Endothelial cell (in vitro differentiated cells): ENCODE measurements at regions not wholly inside any gene's neighbourhood (a gene's known extent, or its start where the extent isn't known, plus 50 kb on each side); places are given as distances from the start of the nearest gene placed in this dataset.

Experiments
- DNase-seq: peaks from one replicate; pipeline ENCODE4 v3.0.0; 2021; ENCODE audit warnings: low spot score
- H3K27ac Mint-ChIP-seq: one replicate; pipeline ENCODE4 v1.8.0; 2021; ENCODE audit warnings: mixed read lengths, inconsistent platforms; ENCODE audit not compliant: unreplicated experiment
- H3K27me3 Mint-ChIP-seq: one replicate; pipeline ENCODE4 v1.8.0; 2021; ENCODE audit warnings: mild to moderate bottlenecking, moderate library complexity, mixed read lengths, inconsistent platforms; ENCODE audit not compliant: unreplicated experiment
- H3K36me3 Mint-ChIP-seq: one replicate; pipeline ENCODE4 v1.8.0; 2021; ENCODE audit warnings: mild to moderate bottlenecking, low read depth, mixed read lengths, inconsistent platforms; ENCODE audit not compliant: unreplicated experiment
- H3K4me1 Mint-ChIP-seq: one replicate; pipeline ENCODE4 v1.8.0; 2021; ENCODE audit warnings: mild to moderate bottlenecking, mixed read lengths, inconsistent platforms; ENCODE audit not compliant: unreplicated experiment
- H3K4me3 Mint-ChIP-seq: one replicate; pipeline ENCODE4 v1.8.0; 2021; ENCODE audit warnings: mild to moderate bottlenecking, mixed read lengths, inconsistent platforms; ENCODE audit not compliant: unreplicated experiment
- H3K9me3 Mint-ChIP-seq: one replicate; pipeline ENCODE4 v1.8.0; 2021; ENCODE audit warnings: mixed read lengths, inconsistent platforms; ENCODE audit not compliant: unreplicated experiment
- CTCF ChIP-seq: fragments of 200-600 bp; sonication (generic); IDR thresholded peaks from one replicate; pipeline ENCODE4 v1.5.0; 2021; ENCODE audit warnings: antibody characterized with exemption; ENCODE audit not compliant: unreplicated experiment

GRCh38 chr16:16821261-16821660 is 442.3 kb downstream of the NPIPA7 start:
- Mint-ChIP-seq H3K4me3 (no peak overlapping the region), H3K9me3 (no peaks in the 10 kb centered on the region), H3K36me3 (no peaks in the 10 kb centered on the region), H3K4me1 (no peaks in the 10 kb centered on the region), H3K27ac (no peak overlapping the region), H3K27me3 (no peaks in the 10 kb centered on the region)
- DNase-seq = no peak
- TF ChIP-seq CTCF = no peak

- no peak for TF ChIP-seq CTCF
- H3K9me3 Mint-ChIP-seq = no peaks in the 10 kb centered on the region
- no peaks in the 10 kb centered on the region for H3K36me3 Mint-ChIP-seq
- H3K27me3 Mint-ChIP-seq = no peaks in the 10 kb centered on the region
- no peak overlapping the region for H3K27ac Mint-ChIP-seq
- H3K4me1 Mint-ChIP-seq = peaks cover 5% of the 10 kb centered on the region
- no peak for DNase-seq
- no peak overlapping the region for H3K4me3 Mint-ChIP-seq
Observed at GRCh38 chr16:16828913-16829398, 450.0 kb downstream of the NPIPA7 start.

- no peaks in the 10 kb centered on the region for H3K9me3 Mint-ChIP-seq
- TF ChIP-seq CTCF = no peak
- no peak for DNase-seq
- H3K4me1 Mint-ChIP-seq = peaks cover 5% of the 10 kb centered on the region
- H3K4me3 Mint-ChIP-seq = no peak overlapping the region
- no peaks in the 10 kb centered on the region for H3K27me3 Mint-ChIP-seq
- H3K27ac Mint-ChIP-seq = no peak overlapping the region
- H3K36me3 Mint-ChIP-seq = no peaks in the 10 kb centered on the region
Observed at GRCh38 chr16:16830401-16830800, 451.5 kb downstream of the NPIPA7 start.

GRCh38 chr16:16830973-16831372 is 452.0 kb downstream of the NPIPA7 start:
- TF ChIP-seq CTCF = no peak
- no peak for DNase-seq
- H3K4me1 Mint-ChIP-seq = peaks cover 5% of the 10 kb centered on the region
- no peaks in the 10 kb centered on the region for H3K27me3 Mint-ChIP-seq
- no peak overlapping the region for H3K4me3 Mint-ChIP-seq
- H3K27ac Mint-ChIP-seq = no peak overlapping the region
- H3K9me3 Mint-ChIP-seq = no peaks in the 10 kb centered on the region
- H3K36me3 Mint-ChIP-seq = no peaks in the 10 kb centered on the region

GRCh38 chr16:16833165-16833564 is 454.2 kb downstream of the NPIPA7 start:
- H3K4me1 Mint-ChIP-seq = peaks cover 5% of the 10 kb centered on the region
- DNase-seq = no peak
- H3K27ac Mint-ChIP-seq = no peak overlapping the region
- no peak for TF ChIP-seq CTCF
- H3K27me3 Mint-ChIP-seq = no peaks in the 10 kb centered on the region
- no peak overlapping the region for H3K4me3 Mint-ChIP-seq
- H3K9me3 Mint-ChIP-seq = no peaks in the 10 kb centered on the region
- H3K36me3 Mint-ChIP-seq = no peaks in the 10 kb centered on the region
